ENCODE measurements at regions not wholly inside any gene's neighbourhood (a gene's known extent, or its start where the extent isn't known, plus 50 kb on each side); places are given as distances from the start of the nearest gene placed in this dataset.

DNA sequence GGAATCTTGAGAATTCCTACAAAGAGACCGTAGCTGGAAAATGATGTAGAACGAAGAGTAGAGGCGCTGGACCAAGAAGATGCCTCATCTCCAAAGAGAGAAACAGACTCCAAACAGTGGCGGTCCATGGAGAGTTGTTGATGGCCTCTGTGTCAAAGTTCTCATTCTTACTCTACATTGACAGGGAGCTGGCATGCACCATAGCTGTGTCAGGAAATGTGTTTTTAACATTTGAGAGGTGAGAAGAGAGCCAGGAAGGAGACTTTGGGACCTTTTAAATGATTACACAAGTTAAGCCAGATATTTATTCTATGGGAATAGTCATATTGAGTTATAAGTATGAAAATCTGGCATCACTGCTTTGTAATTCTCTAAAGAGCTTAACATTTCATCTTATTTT is 61.5 kb upstream of the FERD3L start:
- Mint-ChIP-seq H3K4me1 (ENCODE audit: low read depth) (no peaks in the 10 kb centered on the region), H3K36me3 (ENCODE audit: low read depth) (no peaks in the 10 kb centered on the region), H3K4me3 (no peak overlapping the region), H3K27ac (no peak overlapping the region), H3K27me3 (no peaks in the 10 kb centered on the region), H3K9me3 (peaks cover 2% of the 10 kb centered on the region)
- ChIA-PET POLR2A (no interaction called here), CTCF (no interaction called here)
- DNase-seq (no peak), ATAC-seq (no peak)
- no peak for TF ChIP-seq CTCF (IDR thresholded peaks at IDR 0.05)
- intact Hi-C loops (cut with micrococcal nuclease) = no loop called here

GRCh38 chr7:19203686-19204085 is 58.5 kb upstream of the FERD3L start:
- no peak for TF ChIP-seq CTCF (IDR thresholded peaks at IDR 0.05)
- ChIA-PET POLR2A (no interaction called here), CTCF (no interaction called here)
- no peaks in the 10 kb centered on the region for H3K27me3 Mint-ChIP-seq
- H3K4me1 Mint-ChIP-seq (ENCODE audit: low read depth) = no peaks in the 10 kb centered on the region
- intact Hi-C loops (cut with micrococcal nuclease) = no loop called here
- no peak overlapping the region for H3K4me3 Mint-ChIP-seq
- no peak for DNase-seq
- H3K27ac Mint-ChIP-seq = no peak overlapping the region
- no peak for ATAC-seq
- peaks cover 10% of the 10 kb centered on the region for H3K9me3 Mint-ChIP-seq
- H3K36me3 Mint-ChIP-seq (ENCODE audit: low read depth) = no peaks in the 10 kb centered on the region

- Mint-ChIP-seq H3K27me3 (no peaks in the 10 kb centered on the region), H3K4me3 (no peak overlapping the region), H3K36me3 (ENCODE audit: low read depth) (no peaks in the 10 kb centered on the region), H3K9me3 (peaks cover 8% of the 10 kb centered on the region), H3K27ac (no peak overlapping the region), H3K4me1 (ENCODE audit: low read depth) (no peaks in the 10 kb centered on the region)
- intact Hi-C loops (cut with micrococcal nuclease) = no loop called here
- POLR2A ChIA-PET = no interaction called here
- CTCF ChIA-PET = no interaction called here
- ATAC-seq = no peak
- DNase-seq = no peak
- no peak for TF ChIP-seq CTCF (IDR thresholded peaks at IDR 0.05)
These were observed 57.4 kb upstream of the FERD3L start for GRCh38 chr7:19202599-19202998.
